Heart left ventricle (tissue), 16 donors: ENCODE measurements at regions not wholly inside any gene's neighbourhood (a gene's known extent, or its start where the extent isn't known, plus 50 kb on each side); places are given as distances from the start of the nearest gene placed in this dataset.

Source experiments
- ATAC-seq, 4 donors: fragments of 200-7000 bp; cut with Tn5 transposase; one replicate each; pipeline ENCODE4 v1.9.1; 2020 to 2022; ENCODE audit warnings: moderate library complexity in 4 of 4, mild to moderate bottlenecking in 3 of 4, moderate number of reproducible peaks in 1 of 4
- DNase-seq, 5 donors: peaks; one replicate each; pipeline ENCODE4 v3.0.0-alpha.2; 2020
- H3K27ac ChIP-seq, 12 donors: fragments of 200-600 bp; sonication (generic) in 4 of 12; one replicate each; pipeline versions ENCODE4 v1.5.0 to v1.8.0; 2016 to 2022; ENCODE audit warnings: mild to moderate bottlenecking in 2 of 12
- H3K27me3 ChIP-seq, 9 donors: fragments of 200-600 bp; sonication (generic) in 2 of 9; one replicate each; pipeline versions ENCODE4 v1.5.1 to v1.8.0; 2016 to 2022; ENCODE audit warnings: mild to moderate bottlenecking in 3 of 9
- H3K36me3 ChIP-seq, 9 donors: fragments of 200-600 bp; sonication (generic) in 2 of 9; one replicate each; pipeline versions ENCODE4 v1.5.0 to v1.8.0; 2018 to 2022; ENCODE audit warnings: mild to moderate bottlenecking in 2 of 9
- H3K4me1 ChIP-seq, 12 donors: fragments of 200-600 bp; sonication (generic) in 4 of 12; one replicate each; pipeline versions ENCODE4 v1.5.0 to v1.8.0; 2016 to 2022; ENCODE audit warnings: mild to moderate bottlenecking in 3 of 12
- H3K4me3 ChIP-seq, 12 donors: fragments of 200-600 bp; sonication (generic) in 4 of 12; one replicate each; pipeline versions ENCODE4 v1.5.0 to v1.8.0; 2017 to 2022; ENCODE audit warnings: mild to moderate bottlenecking in 9 of 12, moderate library complexity in 4 of 12
- H3K9me3 ChIP-seq, 12 donors: fragments of 200-600 bp; sonication (generic) in 4 of 12; one replicate each; pipeline versions ENCODE4 v1.5.0 to v1.8.0; 2016 to 2022; ENCODE audit warnings: mild to moderate bottlenecking in 1 of 12
- POLR2A ChIP-seq, 2 donors: fragments of 450-650 bp; IDR thresholded peaks; one replicate each; pipeline ENCODE4 v1.6.1; 2017; ENCODE audit warnings: antibody characterized with exemption in 2 of 2, mild to moderate bottlenecking in 2 of 2, moderate library complexity in 2 of 2
- WGBS, 4 donors: extraction: QIAGEN DNeasy Blood & Tissue Kit in 2 of 4; methylation state at CpG; one replicate each; pipeline versions ENCODE4 v1.1.5 to v1.1.7; 2013 to 2018; 5-methylcytosine and 5-hydroxymethylcytosine counted together
- intact Hi-C, 10 donors: fragments of 100-400 bp; cut with DNase I; formaldehyde crosslinking; loops; one replicate each; pipeline versions ENCODE4 v1.11.1 to v1.14.2; 2022
- TF ChIP-seq, protein P1 (sequence below), 12 donors: fragments of 200-600 bp; sonication (generic) in 4 of 12; IDR thresholded peaks; one replicate each; pipeline versions ENCODE4 v1.5.0 to v1.8.0; 2018 to 2022; ENCODE audit warnings: antibody characterized with exemption in 12 of 12, mild to moderate bottlenecking in 5 of 12
- donor health status: ischemic (EF 13 %, LVEDD 7.1; RV severe dilation, severe dysfunction).
- donor health status: healthy with polysubstance abuse.
- donor health status: DM: no; HTN: yes; CAD: no.
- donor health status: DM: no; HTN: no; CAD: no.
- donor health status: ischemic (EF 25% LVEDD 6.9; RV normal size, moderate dysfunction).
- donor health status: ischemic (EF 25% LVEDD 5.7; RV mildly dilated, moderate dysfunction).
- donor health status: healthy.
- donor health status: DM: yes; HTN: yes; CAD: no.
- donor health status: ischemic (EF 35%, LVEDD 5.7; RV mildly dilated, moderate dysfunction).
- donor health status: nonischemic (EF 11% LVEDD 7.7; RV severe dilation, severe dysfunction).
- donor health status: DM: yes; HTN: yes; CAD: no.
- donor health status: PGD.
- donor health status: ischemic (EF 29% LVEDD 5.4; RV normal size, mild dysfunction).
- donor health status: nonischemic (EF 23%, LVEDD 6.1; RV moderate dilation, normal function).

DNA sequence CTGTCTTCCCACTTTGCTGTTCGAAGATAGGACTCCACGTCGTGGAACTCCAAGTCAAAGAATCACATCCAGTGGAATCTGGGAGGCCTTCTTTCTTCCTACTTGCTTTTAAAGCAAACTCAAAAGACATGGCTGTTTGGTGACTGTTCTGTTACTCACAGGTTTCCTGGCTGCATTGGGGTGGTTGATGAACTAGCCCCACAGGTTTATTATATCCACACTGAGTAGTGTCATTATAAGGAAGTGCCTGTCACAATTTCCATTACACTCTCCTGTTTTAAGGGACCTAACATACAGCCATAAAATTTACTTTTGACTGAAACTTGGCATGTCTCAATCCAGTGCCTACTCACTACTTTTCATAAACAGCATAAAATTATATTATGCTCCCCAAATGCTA lies 287.3 kb upstream of the SP4 start:
- no peaks in the 10 kb centered on the region for H3K4me1 ChIP-seq
- TF ChIP-seq, protein P1, sequence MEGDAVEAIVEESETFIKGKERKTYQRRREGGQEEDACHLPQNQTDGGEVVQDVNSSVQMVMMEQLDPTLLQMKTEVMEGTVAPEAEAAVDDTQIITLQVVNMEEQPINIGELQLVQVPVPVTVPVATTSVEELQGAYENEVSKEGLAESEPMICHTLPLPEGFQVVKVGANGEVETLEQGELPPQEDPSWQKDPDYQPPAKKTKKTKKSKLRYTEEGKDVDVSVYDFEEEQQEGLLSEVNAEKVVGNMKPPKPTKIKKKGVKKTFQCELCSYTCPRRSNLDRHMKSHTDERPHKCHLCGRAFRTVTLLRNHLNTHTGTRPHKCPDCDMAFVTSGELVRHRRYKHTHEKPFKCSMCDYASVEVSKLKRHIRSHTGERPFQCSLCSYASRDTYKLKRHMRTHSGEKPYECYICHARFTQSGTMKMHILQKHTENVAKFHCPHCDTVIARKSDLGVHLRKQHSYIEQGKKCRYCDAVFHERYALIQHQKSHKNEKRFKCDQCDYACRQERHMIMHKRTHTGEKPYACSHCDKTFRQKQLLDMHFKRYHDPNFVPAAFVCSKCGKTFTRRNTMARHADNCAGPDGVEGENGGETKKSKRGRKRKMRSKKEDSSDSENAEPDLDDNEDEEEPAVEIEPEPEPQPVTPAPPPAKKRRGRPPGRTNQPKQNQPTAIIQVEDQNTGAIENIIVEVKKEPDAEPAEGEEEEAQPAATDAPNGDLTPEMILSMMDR (IDR thresholded peaks at IDR 0.05), result no peak
- no peak for TF ChIP-seq POLR2A (IDR thresholded peaks at IDR 0.05)
- H3K27me3 ChIP-seq, result peaks cover 0 to 7% (median 0%) of the 10 kb centered on the region in 9 donors
- intact Hi-C loops, result no loop called here
- no peaks in the 10 kb centered on the region for H3K36me3 ChIP-seq
- WGBS, 4 donors, result 79 to 88% (median 84%) methylated on average over 3 of the region's 3 CpGs
- ATAC-seq (no peak), DNase-seq (no peak)
- H3K9me3 ChIP-seq, result peaks cover 0 to under 1% (median 0%) of the 10 kb centered on the region in 12 donors
- H3K27ac ChIP-seq, result no peak overlapping the region
- H3K4me3 ChIP-seq, result no peak overlapping the region

DNA sequence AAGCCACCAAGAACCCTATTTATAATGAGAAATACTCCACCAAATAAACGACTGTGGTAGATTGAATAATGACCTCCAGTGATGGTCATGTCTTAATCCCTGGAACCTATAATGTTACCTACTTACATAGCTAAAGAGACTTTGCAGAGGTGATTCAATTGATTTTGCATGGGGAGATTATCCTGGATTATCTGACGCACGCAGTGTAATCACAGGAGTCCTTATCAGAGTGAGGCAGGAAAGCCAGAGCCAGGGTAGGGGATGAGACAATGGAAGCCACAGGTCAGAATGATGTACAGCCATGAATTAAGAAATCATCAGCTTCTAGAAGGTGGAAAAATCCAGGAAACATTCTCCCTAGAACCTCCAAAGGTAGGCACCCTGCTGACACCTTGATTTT lies 286.4 kb upstream of the SP4 start:
- DNase-seq (no peak), ATAC-seq (no peak)
- H3K36me3 ChIP-seq, result no peaks in the 10 kb centered on the region
- WGBS, 4 donors, result 45 to 53% (median 50%) methylated on average over 3 of the region's 3 CpGs
- peaks cover 0 to 7% (median 0%) of the 10 kb centered on the region in 9 donors for H3K27me3 ChIP-seq
- H3K4me1 ChIP-seq, result no peaks in the 10 kb centered on the region
- no peak for TF ChIP-seq POLR2A (IDR thresholded peaks at IDR 0.05)
- TF ChIP-seq, protein P1 (IDR thresholded peaks at IDR 0.05), result no peak
- intact Hi-C loops, result no loop called here
- H3K27ac ChIP-seq, result no peak overlapping the region
- H3K9me3 ChIP-seq, result no peaks in the 10 kb centered on the region
- H3K4me3 ChIP-seq, result no peak overlapping the region

DNA sequence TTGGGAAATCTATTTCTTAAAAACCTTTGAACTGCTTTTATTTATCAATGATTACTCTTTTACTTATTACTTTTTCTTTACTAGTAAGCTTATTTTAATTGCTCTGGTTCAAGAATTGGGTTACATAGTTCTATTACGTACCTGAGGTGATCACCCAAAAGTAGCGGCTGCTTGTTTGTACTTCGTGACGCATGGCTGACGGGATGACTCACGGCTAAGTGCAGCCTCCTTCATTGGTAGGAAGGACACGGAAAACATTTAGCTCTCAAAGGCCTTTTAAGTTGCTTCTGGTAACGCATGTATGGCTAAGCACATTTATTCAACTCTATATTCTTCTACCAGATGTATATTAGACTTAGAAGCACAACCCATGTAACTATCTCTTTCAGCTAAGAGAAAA lies 285.8 kb upstream of the SP4 start:
- ATAC-seq (no peak), DNase-seq (no peak)
- H3K4me3 ChIP-seq, result no peak overlapping the region
- TF ChIP-seq, protein P1 (IDR thresholded peaks at IDR 0.05), result no peak
- no peak for TF ChIP-seq POLR2A (IDR thresholded peaks at IDR 0.05)
- intact Hi-C loops, result no loop called here
- H3K9me3 ChIP-seq, result no peaks in the 10 kb centered on the region
- WGBS, 4 donors, result 86 to 91% (median 89%) methylated on average over 8 of the region's 8 CpGs
- no peaks in the 10 kb centered on the region for H3K36me3 ChIP-seq
- no peak overlapping the region for H3K27ac ChIP-seq
- peaks cover 0 to 7% (median 0%) of the 10 kb centered on the region in 9 donors for H3K27me3 ChIP-seq
- no peaks in the 10 kb centered on the region for H3K4me1 ChIP-seq

DNA sequence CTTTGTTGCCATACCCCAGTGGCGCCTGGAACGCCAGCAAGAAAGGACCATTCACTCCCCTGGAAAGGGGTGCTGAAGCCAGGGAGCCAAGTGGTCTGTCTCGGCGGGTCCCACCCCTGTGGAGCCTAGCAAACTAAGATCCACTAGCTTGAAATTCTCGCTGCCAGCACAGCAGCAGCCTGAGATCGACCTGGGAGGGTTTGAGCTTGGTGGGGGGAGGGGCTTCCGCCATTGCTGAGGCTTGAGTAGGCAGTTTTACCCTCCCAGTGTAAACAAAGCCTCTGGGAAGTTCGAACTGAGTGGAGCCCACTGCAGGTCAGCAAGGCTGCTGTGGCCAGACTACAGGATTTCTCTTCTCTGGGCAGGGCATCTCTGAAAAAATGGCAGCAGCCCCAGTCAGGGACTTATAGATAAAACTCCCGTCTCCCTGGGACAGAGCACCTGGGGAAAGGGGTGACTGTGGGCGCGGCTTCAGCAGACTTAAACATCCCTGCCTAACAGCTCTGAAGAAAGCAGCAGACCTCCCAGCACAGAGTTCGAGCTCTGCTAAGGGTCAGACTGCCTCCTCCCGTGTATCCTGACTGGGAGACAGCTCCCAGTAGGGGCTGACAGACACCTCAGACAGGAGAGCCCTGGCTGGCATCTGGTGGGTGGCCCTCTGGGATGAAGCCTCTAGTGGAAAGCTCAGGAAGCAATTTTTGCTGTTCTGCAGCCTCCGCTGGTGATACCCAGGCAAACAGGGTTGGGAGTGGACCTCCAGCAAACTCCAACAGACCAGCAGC lies 281.1 kb upstream of the SP4 start:
- H3K9me3 ChIP-seq, result no peaks in the 10 kb centered on the region
- intact Hi-C loops, result no loop called here
- H3K4me1 ChIP-seq, result no peaks in the 10 kb centered on the region
- no peaks in the 10 kb centered on the region for H3K36me3 ChIP-seq
- no peak overlapping the region for H3K27ac ChIP-seq
- H3K27me3 ChIP-seq, result peaks cover 0 to 4% (median 0%) of the 10 kb centered on the region in 9 donors
- no peak overlapping the region for H3K4me3 ChIP-seq
- ATAC-seq (no peak), DNase-seq (no peak)
- 58 to 67% (median 60%) methylated on average over 8 to 14 of the region's 14 CpGs for WGBS, 4 donors
- TF ChIP-seq, protein P1 (IDR thresholded peaks at IDR 0.05), result no peak
- TF ChIP-seq POLR2A (IDR thresholded peaks at IDR 0.05), result no peak
